GM19025 (cell line): ENCODE measurements at regions not wholly inside any gene's neighbourhood (a gene's known extent, or its start where the extent isn't known, plus 50 kb on each side); places are given as distances from the start of the nearest gene placed in this dataset.

ENCODE experiments used
- ATAC-seq: cut with Tn5 transposase; IDR thresholded peaks from one replicate; pipeline ENCODE4 v1.9.1; 2021; ENCODE audit warnings: mild to moderate bottlenecking, low read depth, moderate library complexity; ENCODE audit not compliant: unreplicated experiment

DNA sequence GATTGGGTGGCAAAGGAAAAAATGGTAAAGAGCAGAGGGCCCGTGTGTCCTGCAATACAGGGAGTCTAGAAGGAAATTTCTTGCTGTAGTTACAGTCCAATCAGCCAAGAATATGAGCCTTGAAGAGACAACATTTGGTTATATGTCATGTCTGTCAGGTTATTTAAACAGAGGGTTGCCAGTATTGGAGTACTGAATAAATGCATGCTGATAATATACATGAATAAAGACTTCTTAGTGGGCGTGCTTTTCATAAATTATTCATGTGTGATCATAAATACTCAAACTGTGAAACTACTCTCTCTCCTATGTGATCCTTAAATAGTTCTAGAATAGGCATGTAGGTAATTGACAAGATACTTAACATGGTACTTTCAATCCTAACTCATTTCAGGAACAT is 249.0 kb downstream of the CRPPA start:
- no peak for ATAC-seq

DNA sequence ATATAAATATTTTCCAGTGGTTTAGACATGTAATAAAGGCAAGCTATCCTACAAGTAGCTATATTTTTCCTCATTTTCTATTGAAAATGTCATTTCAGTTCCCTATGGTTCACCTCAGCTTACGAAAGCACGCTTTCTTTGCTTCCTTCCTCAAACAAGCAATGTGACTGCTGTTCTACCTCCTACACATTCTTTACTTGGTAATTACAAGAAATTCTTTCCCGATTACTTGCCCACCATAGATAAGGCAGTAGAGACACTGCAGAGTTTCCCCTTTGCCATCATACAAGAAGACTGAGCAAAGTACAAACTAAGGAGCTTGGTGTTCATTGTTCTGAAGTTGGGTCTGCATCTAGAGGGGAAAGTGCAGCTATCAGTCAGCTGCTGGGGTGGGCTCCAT is 249.4 kb downstream of the CRPPA start:
- no peak for ATAC-seq

DNA sequence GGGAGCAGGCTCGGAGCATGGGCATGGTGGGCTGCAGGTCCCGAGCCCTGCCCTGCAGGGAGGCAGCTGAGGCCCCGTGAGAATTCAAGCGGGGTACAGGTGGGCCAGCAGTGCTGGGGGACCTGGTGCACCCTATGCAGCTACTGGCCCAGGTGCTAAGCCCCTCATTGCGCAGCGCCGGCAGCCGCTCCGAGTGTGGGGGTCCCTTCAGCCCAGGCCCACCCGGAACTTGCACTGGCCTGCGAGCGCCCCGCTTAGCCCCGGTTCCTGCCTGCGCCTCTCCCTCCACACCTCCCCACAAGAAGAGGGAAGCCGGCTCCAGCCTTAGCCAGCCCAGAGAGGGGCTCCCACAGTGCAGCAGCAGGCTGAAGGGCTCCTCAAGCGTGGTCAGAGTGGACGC is 250.7 kb downstream of the CRPPA start:
- no peak for ATAC-seq

DNA sequence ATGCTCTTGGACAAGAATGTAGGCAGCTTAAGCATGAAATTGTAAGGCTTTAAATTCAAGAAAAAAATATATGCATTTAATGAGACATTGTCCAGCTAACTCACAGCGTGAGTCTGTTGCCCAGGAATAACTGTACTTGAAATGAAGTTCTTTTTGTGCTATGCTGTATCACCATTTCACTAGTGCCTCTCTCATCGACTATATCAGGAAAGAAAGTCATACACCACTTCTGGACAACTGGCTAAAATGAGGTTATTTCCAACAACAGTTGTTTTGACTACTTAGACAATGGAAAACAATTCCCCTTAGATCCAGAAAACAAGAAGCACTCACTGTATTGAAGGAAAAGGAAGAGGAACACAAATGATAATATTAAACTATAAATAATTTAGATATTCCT is 251.8 kb downstream of the CRPPA start:
- no peak for ATAC-seq

GRCh38 chr7:16167526-16167925 is 253.8 kb downstream of the CRPPA start:
- no peak for ATAC-seq

DNA sequence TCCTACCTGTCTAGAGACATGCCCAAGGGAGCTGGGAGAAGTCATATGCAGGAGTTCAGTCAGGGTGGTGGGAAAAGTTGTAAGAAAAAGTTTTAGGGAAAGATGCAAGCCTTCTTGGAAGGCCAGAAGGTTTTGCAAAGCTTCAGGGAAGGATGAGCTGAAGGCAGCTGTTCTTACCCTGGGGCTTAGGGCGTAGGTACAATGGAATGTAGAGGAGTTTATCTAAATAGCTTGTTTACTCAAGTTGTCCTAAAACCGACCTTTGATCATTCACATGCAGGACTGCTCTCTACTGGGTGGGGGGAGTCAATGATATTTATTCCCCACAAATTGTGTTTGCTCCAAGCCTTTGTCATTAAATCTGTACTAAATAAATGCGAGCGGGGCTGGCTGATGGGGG is 277.0 kb downstream of the CRPPA start:
- ATAC-seq: no peak

GRCh38 chr7:16137944-16138343 is 283.4 kb downstream of the CRPPA start:
- no peak for ATAC-seq

DNA sequence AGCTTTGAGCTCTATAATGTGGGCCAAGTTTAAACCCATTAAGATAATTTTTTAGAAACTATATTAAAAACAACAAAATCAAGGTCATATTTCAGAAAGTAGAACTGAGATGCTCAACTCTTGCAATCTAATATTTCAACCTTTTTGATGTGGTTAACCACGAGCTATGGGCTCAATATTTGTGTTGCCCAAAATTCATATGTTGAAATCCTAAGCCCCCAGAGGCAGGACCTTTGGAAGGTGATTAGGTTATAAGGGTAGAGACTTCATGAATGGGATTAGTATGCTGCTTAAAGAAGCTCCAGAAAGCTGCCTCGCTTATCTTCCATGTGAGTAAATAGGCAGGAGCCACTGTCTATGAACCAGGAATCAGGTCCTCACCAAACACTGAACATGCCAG is 284.4 kb downstream of the CRPPA start:
- ATAC-seq: no peak

DNA sequence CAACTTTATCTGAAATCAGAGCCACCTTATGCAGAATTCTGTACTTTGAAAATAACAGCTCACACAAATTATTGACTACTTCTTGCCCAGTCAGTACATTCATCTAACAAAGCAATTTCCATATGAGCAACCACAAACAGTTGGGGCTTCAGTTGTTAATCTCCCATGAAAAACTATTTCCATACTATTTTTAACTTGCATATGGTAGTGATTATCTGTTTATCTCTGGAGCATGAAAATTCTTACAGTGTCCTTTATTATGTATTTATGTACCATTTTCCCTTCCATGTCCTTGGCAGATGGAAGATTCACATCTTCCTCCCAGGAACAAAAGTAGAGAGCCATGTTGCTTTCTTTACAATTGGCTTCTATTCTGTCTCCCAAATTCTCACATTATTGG is 285.7 kb downstream of the CRPPA start:
- ATAC-seq: no peak

DNA sequence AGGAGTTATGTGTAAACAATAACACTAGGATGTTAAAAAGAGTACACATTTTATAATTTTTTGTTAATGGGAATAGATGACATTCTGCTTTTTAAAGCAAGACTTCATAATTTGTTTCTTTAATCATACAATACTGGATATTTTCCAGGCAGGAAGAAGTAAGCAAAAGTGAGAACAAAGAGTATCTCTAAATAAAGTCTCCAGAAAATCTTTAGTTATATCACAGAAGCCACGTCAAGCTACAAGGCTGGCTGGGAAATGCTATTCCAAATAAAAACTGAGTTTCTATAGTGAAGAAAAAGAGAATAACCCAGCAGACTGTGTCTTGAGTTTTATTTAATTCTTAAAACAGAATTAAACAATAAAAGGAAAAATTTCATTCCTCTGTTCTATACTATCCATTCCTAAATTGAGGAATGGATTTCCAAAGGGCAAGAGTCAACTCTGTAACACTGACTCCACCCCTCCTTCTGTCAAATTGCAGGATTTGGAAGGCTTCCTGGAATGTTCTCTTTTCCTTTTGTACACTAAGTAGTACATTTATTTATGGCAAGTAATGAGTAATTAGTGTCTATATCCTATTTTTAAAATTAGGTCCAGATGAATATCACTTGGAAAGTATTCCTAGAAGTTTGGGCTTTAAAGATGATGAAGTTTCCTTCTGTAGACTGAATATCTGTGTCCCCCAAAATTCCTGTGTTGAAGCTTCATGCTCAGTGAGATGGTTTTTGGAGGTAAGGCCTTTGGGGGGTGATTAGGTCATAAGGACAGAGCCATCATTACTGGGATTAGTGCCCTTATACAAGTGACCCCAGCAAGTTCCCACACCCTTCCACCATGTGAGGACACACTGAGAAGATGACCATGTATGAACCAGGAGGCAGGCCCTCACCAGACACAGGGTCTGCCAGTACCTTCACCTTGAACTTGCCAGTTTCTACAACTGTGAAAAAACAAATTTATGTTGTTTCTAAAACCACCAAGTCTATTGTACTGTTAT is 290.9 kb downstream of the CRPPA start:
- ATAC-seq: no peak

GRCh38 chr7:16129431-16130110 is 291.8 kb downstream of the CRPPA start:
- ATAC-seq: no peak

DNA sequence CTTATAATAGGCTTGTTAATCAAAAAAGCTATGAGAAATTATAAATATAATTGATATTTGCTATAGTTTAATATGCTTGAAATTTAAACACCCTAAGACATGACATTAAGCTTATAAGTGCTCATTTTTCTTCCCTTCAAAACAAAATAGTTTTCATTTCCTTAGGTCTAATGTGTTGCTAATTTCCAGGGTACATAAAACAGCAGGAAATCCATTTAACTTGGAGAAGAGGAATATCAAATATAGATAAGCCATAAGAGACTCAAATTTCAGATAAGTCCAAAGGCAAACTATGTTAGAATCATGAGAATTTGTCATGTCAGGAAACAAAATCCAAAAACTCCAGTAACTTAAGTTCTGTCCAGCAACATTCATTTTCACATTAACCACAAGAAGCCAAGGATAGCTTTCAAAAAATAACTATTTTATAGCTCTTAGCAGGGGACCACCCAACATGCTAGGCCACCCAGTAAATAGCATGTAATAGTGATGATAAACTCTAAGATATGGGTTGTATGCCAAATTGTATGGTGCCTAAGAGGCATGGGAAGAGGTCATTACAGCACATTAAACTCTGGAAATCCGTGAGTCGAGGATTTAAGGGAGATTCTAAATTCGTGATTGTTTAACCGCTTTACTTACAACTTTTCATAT is 298.1 kb downstream of the CRPPA start:
- ATAC-seq: no peak

GRCh38 chr7:16121876-16122390 is 299.4 kb downstream of the CRPPA start:
- ATAC-seq: no peak

DNA sequence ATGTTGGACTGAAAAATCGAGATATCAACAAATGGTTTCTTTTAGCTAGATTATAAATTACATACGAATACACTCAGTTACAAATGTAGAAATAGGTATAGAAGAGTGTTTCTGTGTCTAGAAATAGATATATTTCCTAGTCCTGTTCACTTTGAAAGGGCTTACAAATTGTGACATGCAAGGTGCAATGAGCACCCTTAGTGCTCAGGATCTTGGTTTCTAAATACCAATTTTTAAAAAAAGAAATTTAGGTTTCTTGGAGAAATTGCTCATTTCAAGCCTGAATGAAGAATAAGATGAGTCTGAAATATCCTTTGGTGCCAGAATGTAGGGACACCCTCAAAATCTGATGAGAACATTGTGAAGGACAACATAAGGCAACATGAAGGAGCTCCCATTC is 306.0 kb downstream of the CRPPA start:
- ATAC-seq: no peak

DNA sequence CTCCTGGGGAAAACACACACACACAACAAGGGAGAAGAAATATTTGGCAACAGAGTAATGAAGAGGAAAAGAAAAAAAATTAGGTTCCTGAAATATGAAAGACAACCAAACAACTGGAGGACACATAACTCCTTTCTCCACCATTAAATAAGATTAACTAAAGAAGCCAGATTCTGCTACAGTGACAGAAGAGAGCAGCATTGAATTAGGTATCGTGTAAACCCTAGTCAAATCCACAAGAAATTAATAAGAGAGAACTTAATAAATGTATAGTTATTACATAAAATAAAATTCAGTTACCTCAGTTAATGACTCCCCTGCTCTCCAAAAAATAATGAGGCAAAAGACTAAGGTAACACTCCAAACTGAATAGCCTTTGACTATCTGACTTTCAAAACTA is 306.7 kb downstream of the CRPPA start:
- no peak for ATAC-seq

GRCh38 chr7:16114071-16114470 is 307.3 kb downstream of the CRPPA start:
- no peak for ATAC-seq

DNA sequence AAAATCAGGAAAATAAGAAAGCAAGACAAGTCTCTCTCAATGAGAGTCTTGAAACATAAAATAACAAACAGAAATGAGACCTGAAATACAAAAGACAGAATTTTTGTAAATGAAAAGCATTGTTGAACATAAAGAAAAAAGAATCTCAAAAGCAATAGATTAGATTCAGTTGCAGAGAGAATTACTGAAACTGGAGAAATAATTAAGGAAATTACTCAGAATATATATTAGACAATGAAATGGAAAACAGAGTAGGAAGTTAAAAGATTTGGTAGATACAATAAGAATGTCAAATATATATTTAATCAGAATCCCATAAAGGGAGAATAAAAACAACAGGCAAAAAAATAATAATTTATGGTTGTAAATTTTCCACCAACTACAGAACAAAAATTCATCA is 308.3 kb downstream of the CRPPA start:
- no peak for ATAC-seq

DNA sequence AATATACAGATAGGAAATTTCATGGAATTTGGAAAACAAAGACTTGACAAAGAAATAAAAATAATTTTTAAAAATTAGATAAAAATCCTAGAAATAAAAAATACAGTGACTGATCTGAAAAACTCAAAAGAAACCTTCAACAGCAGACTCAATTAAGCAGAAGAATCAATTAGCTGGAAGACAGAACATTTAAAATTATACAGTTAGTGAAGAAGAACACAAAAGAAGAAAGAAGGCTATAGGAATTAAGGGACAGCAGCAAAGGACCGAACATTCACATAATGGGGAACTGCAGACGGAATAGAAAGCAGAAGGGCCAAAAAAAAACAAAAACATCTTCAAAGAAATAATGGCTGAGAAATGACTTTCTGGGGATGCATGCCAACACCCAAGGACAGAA is 314.5 kb downstream of the CRPPA start:
- no peak for ATAC-seq

DNA sequence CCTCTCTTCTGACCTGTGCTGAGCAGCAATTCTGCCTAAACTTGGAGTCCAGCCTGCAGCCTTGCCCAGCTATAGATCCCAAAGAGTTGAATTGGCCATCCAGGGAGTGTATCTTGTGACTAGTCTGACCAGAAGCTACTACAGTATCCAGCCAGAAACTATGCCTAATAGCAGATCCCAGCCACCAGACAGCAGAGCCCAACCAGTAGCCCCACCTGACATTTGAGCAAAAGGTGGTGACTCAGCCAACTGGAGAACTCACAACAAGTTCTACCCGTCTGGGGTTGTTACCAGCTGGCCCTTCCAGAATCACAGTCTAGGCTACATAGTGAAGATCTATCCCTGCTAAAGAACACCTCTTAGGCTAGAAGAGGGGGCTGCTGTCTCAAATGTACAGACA is 315.0 kb downstream of the CRPPA start:
- ATAC-seq: no peak

DNA sequence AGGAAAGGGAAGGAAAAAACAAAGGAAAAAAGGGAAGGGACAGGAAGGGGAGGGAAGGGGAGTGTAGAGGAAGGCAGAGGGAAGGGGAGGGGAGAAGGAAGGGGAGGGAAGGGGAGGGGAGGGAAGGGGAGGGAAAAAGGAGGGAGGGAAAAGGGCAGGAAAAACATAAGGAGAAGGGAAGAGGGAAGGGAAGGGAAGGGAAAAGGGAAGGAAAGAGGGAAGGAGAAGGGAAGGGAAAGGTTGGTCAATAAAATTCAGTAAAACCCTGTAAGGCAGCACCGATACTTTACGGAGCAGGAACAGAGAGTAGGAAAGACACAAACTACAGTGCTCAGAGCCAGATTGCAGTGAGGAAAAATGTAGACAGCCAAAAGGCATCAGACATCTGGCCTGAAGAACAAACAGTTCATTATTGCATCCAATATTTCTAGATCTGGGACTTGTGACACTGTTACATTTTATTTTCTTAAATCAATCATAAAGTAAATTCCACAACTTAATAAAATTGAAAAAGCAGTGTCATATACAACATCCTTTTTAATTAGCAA is 322.0 kb downstream of the CRPPA start:
- ATAC-seq: no peak
